ENCODE measurements at regions not wholly inside any gene's neighbourhood (a gene's known extent, or its start where the extent isn't known, plus 50 kb on each side); places are given as distances from the start of the nearest gene placed in this dataset.
"Not testable (repeated sequence)": the region's sequence is repeated elsewhere in the genome, so short reads cannot be mapped to it uniquely, and the experiment has no call there.

DNA sequence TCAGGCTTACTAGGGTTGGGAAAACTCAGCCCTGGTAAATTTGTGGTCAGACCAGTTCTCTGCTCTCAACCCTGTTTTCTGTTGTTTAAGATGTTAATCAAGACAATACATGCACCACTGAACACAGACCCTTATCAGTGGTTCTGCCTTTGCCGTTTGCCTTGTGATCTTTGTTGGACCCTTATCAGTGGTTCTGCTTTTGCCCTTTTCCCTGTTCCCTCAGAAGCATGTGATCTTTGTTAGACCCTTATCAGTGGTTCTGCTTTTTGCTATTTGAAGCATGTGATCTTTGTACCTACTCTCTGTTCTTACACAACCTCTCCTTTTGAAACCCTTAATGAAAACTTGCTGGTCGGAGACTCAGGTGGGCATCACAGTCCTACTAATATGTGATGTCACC is 133.9 kb upstream of the NBPF11 start:
- not testable (repeated sequence) for DNase-seq (ENCODE audit: low read depth in 2 of 3, low spot score in 2 of 3)

DNA sequence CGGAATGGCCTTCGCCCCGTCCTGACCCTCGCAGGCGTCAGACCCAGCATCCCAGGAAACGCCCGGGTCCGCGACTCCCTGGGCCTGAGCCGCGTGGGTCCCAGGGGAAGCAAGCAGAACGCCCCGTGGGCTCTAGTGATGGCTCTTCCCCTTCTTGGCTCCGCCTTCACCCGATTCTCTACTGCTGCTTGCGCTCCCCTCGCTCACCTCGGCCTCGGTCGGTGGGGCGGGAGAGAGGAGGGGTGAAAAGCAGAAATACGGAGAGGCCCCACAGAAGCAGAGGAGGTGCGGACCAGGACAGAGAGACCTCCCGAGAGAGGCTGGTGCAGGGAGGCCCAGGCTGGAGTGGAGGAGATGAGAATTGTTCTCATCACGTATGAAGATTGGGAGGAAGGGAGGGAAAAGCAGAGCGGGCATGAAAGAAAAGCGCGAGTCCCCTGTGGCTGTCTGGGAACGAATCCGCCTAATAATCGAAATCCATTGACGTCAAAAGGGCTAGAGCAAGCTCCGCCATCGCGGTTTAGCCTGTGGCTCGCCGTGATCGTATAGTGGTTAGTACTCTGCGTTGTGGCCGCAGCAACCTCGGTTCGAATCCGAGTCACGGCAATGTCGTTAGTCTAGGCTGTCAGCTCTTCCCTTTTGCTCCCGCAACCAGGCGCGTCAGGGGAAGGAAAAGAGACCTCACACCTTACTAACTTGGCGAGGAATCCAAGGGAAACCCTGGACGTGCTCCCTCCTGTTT is 128.9 kb upstream of the NBPF11 start:
- DNase-seq (ENCODE audit: low read depth in 2 of 3, low spot score in 2 of 3), result not testable (repeated sequence)

DNA sequence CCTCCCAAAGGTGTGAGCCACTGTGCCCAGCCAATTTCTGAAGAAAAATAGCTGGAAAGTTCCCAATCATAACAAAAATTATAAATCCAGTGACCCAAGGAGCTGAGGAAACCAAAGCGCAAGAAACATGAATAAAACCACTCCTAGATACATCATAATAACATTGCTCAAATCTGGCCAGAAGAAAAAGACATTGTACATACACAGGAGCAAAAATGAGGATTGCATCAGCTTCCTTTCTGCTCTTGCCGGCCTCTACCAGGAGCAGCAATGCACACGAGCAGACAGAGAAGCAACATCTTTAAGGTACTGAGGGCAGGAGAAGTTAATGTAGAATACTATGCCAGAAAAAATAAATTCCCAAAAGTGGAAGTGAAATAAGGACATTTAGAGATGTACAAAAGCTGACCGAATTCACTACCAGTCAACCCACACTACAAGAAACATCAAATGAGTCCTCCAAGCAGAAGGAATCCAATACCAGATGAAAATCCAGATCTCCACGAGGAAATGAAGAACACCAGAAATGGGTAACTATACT is 127.0 kb upstream of the NBPF11 start:
- not testable (repeated sequence) for DNase-seq (ENCODE audit: low read depth in 2 of 3, low spot score in 2 of 3)

DNA sequence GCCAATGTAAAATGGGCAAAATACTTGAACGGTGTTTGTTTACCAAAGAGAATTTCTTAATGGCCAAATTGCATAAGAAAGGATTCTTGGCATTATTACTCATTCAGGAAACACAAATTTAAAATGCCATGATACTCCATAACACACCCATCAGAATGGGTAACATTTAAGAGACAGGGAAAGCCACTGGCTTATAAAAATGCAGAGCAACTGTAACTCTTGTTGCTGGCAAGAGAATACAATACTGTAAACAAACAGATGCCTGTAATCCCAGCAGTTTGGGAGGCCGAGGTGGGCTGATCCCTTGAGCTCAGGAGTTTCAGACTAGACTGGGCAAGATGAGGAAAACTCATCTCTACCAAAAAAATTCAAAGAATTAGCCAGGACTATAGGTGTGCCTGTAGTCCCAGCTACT is 125.8 kb upstream of the NBPF11 start:
- DNase-seq (ENCODE audit: low read depth in 2 of 3, low spot score in 2 of 3), result not testable (repeated sequence)

DNA sequence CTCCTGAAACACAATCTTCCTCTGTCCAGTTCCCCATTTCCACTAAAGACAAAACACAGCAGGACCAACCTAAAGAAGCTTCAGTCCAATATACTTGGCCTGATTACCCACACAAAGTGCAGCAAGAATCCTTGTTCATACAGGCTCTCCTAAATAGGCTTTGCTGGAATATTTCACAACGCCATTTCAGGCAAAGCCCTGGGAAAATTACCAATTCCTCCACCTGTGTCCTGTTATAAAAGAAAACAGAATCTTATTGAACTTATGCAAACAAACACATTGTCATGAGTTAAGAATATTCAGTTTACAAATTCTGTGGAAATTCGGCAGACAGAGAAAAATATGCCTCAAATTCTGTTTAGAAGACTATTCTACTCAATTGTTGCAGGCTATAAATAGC is 115.0 kb upstream of the NBPF11 start:
- DNase-seq (ENCODE audit: low read depth in 2 of 3, low spot score in 2 of 3), result not testable (repeated sequence)

DNA sequence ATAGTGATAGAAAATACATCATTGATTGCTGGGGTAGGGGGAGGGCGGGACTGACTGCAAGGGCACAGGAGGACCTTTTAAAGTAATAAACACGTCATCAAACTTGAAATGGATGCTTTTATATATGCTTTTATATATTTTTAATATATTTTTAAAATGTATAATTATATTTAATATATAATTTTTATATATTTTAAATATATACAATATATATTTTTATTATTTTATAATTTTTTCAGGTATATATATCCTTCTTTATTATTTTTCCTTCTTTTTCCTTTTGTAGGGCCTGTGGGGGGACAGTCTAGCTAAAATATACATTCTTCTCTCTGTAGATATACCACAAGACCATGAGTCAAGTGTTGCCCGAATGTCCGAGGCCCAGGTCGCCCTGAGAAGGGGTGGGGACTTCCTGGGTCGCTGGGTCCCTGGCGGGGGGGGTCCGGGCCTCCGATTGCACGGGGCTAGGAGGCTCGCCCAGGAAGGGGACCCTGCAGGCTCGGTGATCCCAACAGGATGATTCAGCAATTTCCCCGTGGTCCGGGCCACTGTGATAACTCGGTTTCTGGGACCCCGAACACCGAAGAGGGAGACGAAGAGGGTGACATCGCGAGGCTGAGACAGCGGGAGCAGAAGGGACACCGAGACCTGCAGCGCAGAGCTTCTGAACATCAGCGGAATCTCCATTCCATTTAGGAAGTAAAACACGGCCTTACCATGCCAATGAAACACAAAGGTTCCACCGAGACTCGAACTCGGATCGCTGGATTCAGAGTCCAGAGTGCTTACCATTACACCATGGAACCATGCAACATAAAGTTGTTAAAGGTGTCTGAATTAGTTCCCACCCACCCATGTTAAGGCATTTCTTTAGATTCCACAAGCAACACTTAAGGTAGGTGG is 112.5 kb upstream of the NBPF11 start:
- peak in 1 of 3 donors; percentile 24 for DNase-seq (ENCODE audit: low read depth in 2 of 3, low spot score in 2 of 3)

DNA sequence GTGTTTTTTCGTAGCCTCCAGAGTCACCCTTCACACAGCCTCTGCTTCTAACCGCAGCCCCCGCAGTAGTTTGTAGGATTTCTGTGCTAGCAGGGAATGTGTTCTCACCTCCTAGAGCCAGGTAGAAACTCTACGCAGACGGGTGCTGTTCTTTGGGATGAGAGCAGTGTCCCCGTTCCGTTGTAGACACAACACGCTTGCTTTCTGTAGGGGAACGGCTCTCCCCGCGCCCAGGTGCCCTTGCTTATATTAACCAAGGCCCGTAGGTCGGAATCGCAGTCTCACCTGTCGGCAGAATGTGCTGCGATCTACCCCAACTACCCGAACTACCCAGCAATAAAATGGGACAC is 111.8 kb upstream of the NBPF11 start:
- no peak for DNase-seq (ENCODE audit: low read depth in 2 of 3, low spot score in 2 of 3)

DNA sequence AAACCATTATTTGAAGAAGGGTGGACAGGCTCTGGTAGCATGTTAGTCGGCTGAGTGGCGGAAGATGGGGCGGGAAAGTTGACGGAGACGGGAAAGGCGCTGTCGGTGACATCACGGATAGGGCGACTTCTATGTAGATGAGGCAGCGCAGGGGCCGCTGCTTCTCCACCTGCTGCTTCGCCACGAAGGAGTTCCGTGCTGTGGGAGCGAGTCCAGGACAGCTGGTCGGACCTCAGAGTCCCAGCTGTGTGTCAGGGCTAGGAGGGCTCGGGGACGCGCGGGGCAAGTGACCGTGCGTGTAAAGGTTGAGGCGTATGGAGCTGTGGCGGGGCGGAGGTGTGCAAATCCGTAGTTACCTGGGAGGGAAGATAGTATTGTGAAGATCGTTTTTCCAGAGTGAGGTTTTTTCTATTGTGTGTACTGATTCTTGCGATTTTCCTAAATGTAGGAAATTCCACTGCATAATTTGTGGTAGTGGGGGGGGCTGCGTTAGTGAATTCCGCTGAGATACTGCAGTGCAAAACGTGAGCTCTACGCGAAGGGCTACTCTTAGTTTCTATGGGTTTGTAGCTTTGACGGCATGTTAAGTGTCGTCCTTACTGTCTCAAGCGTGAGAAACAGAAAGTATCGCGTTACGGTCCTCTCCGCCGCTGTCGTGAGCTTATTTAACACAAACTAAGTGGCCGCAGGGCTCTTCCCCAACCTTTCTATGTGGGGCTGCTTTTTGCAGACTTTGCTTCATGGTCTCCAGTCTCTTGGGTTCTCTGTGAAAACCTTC is 111.2 kb upstream of the NBPF11 start:
- DNase-seq (ENCODE audit: low read depth in 2 of 3, low spot score in 2 of 3), result peak; percentile 41 to 90 (median 81)

DNA sequence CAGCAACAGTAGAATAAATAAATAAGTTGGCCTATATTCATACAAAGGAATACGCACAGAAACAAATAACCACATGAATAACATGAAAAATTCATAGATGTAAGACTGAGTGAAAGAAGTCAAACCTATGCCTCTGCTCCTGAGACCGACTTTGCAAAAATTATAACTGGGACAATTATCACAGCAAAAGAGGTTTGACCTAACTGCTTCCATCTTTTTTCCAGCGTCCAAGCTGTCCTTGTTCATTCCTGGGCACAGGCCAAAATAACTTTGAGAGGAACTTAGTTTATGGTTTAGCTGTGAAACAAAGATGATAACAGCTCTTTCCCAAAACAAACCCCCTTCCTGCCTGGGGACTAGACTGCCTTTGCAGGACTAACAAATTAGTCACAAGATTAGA is 109.6 kb upstream of the NBPF11 start:
- DNase-seq (ENCODE audit: low read depth in 2 of 3, low spot score in 2 of 3), result not testable (repeated sequence)

DNA sequence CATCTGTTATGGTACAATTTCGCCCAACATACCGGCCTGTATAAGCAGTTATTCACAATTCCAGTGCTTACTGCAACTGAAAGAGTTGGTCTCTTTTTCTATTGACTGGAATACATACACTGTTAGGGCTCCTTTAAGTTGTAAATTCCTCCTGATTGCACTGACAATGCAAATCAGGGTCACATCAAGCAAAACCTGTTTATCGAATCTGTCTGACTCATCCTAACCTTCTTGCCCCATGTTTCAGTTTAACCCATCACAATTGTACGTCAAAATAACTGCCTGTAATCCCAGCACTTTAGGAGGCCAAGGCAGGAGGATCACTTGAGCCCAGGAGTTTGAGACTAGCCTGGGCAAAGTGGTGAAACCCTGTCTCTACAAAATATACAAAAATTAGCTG is 105.8 kb upstream of the NBPF11 start:
- DNase-seq (ENCODE audit: low read depth in 2 of 3, low spot score in 2 of 3), result not testable (repeated sequence)

DNA sequence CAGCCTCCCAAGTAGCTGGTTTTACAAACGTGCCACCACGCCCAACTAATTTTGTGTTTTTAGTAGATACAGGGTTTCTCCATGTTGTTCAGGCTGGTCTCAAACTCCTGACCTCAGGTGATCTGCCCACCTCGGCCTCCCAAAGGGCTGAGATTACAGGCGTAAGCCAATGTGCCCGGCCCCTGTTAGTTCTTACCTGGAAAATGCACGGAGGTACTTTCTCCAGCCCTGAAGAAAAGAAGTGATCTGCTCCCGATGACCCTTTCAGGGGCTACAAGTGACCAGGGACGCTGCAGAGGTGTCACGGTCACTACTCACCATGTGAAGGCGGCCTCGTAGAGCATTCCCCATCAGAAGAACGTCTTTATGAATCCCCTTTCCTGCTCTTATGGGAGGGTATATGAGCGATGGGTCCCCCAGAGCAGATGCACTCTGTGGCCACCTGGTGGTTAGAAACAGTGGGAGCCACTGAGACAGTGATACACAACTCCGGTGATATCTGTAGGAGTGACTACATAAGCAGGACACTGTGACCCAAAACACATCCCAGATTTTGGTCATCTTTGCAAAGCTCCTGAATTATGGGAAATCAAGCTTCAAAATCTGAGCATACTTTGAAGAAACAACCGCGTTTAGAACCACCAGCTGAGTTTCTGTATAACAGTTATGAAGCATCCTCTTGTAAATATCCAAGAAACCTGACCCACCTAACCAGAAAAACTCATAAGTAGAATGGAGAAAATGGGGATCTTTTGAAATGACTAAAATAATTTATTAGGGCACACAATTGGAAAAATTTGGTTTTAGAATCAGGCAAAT is 102.7 kb upstream of the NBPF11 start:
- peak in 1 of 3 donors; percentile 41 for DNase-seq (ENCODE audit: low read depth in 2 of 3, low spot score in 2 of 3)

DNA sequence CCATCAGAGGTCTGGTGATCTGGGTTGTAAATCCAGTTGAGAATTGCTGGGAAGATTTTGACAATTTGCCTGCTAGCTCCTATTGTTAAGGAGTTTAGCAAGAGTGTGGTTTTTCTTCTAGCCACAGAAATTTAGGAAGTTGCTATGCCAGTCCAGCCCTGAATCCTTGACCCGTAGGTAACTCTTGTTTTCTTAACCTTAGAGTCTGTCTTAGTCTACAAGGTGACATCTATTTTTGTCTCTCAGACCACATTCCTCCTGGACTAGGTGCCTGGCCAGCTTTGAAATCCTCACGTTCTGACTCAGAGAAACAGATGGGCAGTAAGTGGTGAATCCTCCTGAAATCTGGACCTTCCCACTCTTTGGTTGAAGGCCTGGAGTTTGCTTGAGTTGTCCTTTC is 101.7 kb upstream of the NBPF11 start:
- DNase-seq (ENCODE audit: low read depth in 2 of 3, low spot score in 2 of 3), result not testable (repeated sequence)

DNA sequence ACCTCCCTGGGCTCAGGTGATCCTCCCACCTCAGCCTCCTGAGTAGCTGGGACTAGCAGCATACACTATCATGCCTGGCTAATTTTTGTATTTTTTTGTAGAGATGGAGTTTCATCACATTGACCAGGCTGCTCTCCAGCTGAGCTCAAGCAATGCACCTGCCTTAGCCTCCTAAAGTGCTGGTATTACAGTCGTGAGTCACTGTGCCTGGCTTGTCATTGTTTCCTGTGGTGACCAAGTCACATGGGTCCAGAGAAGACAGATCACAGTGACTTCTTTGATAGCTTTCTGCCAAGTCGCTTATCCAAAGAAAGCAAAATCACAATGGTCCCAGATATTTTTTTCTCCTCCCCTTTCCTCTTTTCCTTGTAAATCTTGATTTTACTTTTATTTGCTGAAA is 96.7 kb upstream of the NBPF11 start:
- DNase-seq (ENCODE audit: low read depth in 2 of 3, low spot score in 2 of 3), result not testable (repeated sequence)

DNA sequence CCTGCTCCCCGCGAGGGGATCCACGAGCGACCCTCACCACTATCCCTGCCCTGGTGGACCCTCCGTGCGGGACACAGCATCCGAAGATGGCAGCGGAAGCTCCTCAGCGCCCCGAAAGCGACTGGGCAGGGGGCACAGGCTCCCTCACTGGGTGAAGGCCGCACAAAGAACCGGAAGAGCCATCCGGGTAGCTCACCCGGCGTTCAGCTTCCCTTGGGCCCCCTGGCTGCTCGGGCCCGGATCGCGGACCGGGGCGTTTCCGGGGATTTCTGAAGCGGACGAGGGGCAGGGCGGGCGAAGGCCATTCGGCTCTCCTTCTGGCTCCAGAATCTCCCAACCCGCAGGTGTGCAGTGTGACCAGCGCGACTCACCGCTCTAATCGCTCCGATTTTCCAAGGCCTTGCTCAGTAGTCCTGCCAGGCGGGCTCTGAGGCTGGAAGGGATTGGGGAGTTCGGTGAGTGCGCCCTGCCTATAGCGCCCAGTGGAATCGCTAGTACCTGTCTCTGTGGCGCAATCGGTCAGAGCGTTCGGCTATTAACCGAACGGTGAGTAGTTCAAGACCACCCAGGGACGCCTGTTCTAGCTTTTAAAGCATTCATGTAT is 94.3 kb upstream of the NBPF11 start:
- DNase-seq (ENCODE audit: low read depth in 2 of 3, low spot score in 2 of 3), result not testable (repeated sequence)

DNA sequence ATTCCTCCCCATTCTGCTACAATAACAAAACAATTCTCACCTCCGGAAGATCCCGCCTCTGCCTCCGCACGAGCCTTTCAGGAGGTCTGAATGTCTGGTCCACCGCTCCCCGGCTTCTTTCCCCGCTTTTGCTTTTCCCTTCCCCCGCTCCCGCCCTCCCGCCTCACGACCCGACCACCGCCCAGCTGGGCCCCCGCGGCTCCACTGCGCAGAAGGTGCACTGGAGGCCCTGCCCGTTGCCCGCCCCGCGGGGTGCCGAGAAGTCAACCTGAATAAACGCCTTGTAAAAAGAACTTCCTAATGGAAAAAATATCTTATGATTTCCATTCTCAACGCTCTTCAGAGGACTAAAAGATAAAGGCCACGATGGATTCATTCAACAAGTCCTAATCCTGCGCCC is 93.8 kb upstream of the NBPF11 start:
- not testable (repeated sequence) for DNase-seq (ENCODE audit: low read depth in 2 of 3, low spot score in 2 of 3)

DNA sequence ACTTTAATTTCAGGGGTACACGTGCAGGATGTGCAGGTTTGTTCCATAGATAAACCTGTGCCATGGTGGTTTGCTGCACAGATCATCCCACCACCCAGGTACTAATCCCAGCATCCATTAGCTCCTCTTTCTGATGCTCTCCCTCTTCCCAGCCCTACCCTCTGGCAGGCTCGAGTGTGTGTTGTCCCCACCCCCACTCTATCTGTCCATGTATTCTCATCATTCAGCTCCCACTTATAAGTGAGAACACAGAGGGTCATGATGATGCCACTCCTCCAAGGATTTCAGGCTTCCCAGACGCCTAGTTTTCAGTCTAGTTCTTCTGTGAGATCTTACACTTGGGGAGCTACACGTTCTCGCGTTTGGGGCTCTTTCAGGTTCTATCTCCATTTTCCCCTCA is 93.4 kb upstream of the NBPF11 start:
- DNase-seq (ENCODE audit: low read depth in 2 of 3, low spot score in 2 of 3), result not testable (repeated sequence)

DNA sequence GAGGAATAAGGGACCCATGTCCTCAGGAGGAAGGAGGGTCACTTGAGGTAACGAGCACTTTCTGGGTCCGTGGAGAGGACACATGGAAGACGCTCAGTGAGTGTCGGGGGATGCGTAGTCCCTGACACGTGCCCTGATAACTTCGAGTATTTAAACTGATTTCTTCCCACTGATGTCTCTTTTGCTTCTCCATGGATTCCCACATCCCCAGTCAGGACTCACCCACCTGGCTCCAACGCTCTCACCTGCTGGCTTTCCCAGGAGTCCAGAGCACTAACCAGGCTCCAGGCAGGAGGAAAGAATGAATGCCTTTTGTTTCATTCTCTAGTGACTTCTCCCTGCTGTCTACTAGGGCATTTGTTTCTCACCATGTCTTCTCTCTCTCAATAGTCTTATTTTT is 81.2 kb upstream of the NBPF11 start:
- not testable (repeated sequence) for DNase-seq (ENCODE audit: low read depth in 2 of 3, low spot score in 2 of 3)

DNA sequence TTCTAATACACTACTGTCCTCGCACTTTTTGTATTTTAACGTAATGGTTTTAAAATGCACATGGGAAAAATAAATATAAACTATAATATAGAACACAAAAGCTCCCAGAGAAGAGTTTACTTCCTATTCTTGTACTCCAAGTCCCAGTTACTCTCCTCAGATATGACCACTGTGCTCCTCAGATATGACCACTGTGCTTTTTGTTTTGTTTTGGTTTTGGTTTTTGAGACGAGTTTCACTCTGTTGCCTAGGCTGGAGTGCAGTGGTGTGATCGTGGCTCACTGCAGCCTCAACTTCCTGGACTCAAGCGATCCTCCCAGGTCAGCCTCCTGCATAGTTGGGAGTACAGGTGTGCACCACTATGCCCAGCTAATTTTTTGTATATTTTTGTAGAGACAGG is 76.8 kb upstream of the NBPF11 start:
- DNase-seq (ENCODE audit: low read depth in 2 of 3, low spot score in 2 of 3), result not testable (repeated sequence)

DNA sequence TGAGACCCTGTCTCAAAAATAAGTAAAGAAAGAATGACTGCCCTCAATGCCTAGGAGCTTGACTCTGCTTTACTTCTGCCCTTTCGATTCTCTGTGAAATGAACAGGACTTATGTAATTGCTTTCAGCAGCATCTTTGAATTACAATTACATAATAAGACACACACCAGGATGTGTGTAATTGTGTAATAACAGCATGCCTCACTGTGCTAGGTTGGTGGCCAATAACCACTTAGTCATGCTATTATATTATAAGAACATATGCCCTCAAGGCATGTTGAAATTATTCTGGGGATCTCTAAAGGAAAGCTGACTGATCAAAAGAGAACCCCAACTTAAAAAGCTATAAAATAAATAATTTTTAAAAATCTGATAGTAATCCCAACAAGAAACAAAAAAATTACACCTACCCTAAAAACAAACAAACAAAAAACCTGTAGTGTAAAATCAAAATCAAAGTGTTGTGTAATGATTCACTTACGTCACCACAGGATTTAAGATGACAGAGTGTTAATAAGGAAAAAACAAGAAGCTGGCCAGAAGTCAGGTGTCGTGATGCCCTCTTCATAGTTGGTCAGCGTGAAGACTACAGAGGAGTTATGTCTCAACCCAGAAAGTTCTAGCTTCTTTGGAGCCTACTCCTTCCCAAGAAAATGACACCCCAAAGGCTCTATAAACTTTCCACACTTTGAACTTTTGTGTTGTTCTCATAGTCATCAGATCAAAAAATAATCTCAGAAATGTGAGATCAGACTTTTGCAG is 70.5 kb upstream of the NBPF11 start:
- DNase-seq (ENCODE audit: low read depth in 2 of 3, low spot score in 2 of 3), result not testable (repeated sequence)

Measured in hematopoietic multipotent progenitor cell (in vitro differentiated cells).